Lower leg skin (tissue), 4 donors: ENCODE measurements at regions not wholly inside any gene's neighbourhood (a gene's known extent, or its start where the extent isn't known, plus 50 kb on each side); places are given as distances from the start of the nearest gene placed in this dataset.

Experiments
- DNase-seq, 2 donors: peaks; one replicate each; pipeline ENCODE4 v3.0.0-alpha.2; 2019; ENCODE audit warnings: low spot score in 2 of 2
- H3K4me3 ChIP-seq: fragments of 200-600 bp; sonication (generic); 2 replicates; pipeline ENCODE4 v1.5.1; 2017; ENCODE audit warnings: mild to moderate bottlenecking, low read depth; ENCODE audit not compliant: poor library complexity, severe bottlenecking
- POLR2A ChIP-seq, 2 donors: fragments of 450-650 bp; IDR thresholded peaks; one replicate each; pipeline ENCODE4 v1.6.1; 2016 to 2017; ENCODE audit warnings: antibody characterized with exemption in 2 of 2, mild to moderate bottlenecking in 1 of 2, moderate library complexity in 1 of 2
- WGBS, 2 donors: methylation state at CpG; one replicate each; pipeline ENCODE4 v1.1.5; 2018; 5-methylcytosine and 5-hydroxymethylcytosine counted together
- intact Hi-C: fragments of 100-400 bp; cut with DNase I; formaldehyde crosslinking; loops from one replicate; pipeline ENCODE4 v1.15.0; 2023; ENCODE audit warnings: low total_unique reads
- TF ChIP-seq, protein P1 (sequence below), 3 donors: fragments of 450-650 bp; IDR thresholded peaks; one replicate each; pipeline ENCODE4 v1.5.1; 2016; ENCODE audit warnings: antibody characterized with exemption in 3 of 3, mild to moderate bottlenecking in 3 of 3, moderate library complexity in 2 of 3

DNA sequence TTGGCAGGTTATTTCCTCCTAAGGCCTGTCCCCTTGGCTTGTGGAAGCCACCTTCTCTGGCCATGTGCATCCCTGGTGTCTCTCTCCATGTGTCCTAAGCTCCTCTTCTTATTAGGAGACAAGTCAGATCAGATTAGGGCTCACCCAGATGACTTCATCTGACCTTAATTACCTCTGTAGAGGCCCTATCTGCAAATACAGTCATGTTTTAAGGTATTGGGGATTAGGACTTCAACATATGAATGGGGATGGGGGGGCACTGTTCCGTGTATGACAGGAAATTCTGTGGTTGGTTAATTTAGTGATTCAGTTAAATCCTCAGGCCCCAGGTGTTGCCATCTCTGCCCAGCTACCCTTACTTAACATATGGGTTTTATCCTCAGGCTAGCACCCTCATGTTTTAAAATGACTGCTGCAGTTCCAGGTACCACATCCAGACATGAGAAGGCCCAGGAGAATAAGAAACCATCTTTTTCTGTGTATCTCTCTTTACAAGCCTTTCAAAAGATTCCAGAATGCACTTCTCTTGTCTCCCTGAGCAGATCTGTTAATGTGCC is 51.9 kb upstream of the RAI14 start:
- intact Hi-C loops, result no loop called here
- 53 to 55% methylated on average over 1 of the region's 1 CpG for WGBS, 2 donors

DNA sequence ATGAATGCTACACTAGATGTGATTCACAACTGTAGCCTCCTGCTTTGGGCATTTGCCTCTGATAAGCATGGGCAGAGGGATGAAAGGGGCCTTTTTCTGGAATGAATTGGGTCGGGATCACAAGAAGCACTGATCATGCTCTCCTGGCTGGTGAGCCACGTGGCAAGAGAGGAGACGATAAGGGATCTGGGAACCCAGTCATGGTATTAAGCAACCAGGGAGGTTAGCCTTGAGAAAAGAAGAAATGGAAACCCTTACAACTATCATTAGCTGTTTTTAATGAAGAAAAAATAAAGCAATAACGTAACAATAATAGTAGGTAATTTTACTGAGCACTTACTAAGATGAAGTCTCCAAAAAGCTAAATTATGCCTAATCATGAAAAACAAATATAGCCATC is 50.0 kb upstream of the RAI14 start:
- intact Hi-C loops, result no loop called here
- 84 to 94% methylated on average over 4 of the region's 4 CpGs for WGBS, 2 donors
- no peak overlapping the region for H3K4me3 ChIP-seq
- TF ChIP-seq, protein P1, sequence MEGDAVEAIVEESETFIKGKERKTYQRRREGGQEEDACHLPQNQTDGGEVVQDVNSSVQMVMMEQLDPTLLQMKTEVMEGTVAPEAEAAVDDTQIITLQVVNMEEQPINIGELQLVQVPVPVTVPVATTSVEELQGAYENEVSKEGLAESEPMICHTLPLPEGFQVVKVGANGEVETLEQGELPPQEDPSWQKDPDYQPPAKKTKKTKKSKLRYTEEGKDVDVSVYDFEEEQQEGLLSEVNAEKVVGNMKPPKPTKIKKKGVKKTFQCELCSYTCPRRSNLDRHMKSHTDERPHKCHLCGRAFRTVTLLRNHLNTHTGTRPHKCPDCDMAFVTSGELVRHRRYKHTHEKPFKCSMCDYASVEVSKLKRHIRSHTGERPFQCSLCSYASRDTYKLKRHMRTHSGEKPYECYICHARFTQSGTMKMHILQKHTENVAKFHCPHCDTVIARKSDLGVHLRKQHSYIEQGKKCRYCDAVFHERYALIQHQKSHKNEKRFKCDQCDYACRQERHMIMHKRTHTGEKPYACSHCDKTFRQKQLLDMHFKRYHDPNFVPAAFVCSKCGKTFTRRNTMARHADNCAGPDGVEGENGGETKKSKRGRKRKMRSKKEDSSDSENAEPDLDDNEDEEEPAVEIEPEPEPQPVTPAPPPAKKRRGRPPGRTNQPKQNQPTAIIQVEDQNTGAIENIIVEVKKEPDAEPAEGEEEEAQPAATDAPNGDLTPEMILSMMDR (IDR thresholded peaks at IDR 0.05), result no peak
- no peak for TF ChIP-seq POLR2A (IDR thresholded peaks at IDR 0.05)
- no peak for DNase-seq

More for the DNA sequence above, 51.9 kb upstream of the RAI14 start:
- no peak overlapping the region for H3K4me3 ChIP-seq
- DNase-seq, result no peak
- no peak for TF ChIP-seq POLR2A (IDR thresholded peaks at IDR 0.05)
- TF ChIP-seq, protein P1 (IDR thresholded peaks at IDR 0.05), result no peak
